GM18517 (cell line): ENCODE measurements at regions not wholly inside any gene's neighbourhood (a gene's known extent, or its start where the extent isn't known, plus 50 kb on each side); places are given as distances from the start of the nearest gene placed in this dataset.

Source experiments
- ATAC-seq: cut with Tn5 transposase; IDR thresholded peaks from one replicate; pipeline ENCODE4 v1.9.1; 2021; ENCODE audit warnings: mild to moderate bottlenecking, moderate library complexity; ENCODE audit not compliant: unreplicated experiment

DNA sequence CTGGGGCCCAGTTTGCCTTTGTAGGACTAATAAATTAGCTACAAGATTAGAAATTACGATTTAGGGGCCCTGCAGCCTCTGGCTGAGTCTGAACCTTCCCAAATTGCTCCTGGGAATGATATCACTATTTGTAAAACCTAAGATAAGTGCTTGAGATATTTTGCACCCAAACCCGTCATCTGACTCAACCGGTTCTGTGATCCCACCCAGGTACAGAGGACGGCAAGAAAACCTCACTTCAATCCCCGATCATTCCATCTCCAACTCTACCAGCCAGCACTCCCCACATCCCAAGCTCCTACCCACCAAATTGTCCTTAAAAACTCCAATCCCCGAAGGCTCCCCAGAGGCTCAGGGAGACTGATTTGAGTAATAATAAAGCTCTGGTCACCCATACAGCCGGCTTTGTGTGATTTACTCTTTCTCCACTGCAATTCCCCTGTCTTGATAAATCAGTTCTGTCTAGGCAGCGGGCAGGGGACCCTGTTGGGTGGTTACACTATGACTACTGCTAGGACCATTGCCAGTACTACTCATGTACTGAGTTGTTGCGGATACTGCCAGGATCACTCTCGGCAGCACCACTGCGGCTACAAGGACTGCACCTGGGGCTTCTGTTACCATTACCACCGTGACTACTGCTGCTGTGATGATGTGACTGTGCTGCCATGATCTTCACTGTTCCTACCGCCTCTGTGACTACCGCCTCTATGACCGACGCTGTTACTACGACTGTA lies 73.1 kb downstream of the IRF8 start:
- ATAC-seq = no peak

DNA sequence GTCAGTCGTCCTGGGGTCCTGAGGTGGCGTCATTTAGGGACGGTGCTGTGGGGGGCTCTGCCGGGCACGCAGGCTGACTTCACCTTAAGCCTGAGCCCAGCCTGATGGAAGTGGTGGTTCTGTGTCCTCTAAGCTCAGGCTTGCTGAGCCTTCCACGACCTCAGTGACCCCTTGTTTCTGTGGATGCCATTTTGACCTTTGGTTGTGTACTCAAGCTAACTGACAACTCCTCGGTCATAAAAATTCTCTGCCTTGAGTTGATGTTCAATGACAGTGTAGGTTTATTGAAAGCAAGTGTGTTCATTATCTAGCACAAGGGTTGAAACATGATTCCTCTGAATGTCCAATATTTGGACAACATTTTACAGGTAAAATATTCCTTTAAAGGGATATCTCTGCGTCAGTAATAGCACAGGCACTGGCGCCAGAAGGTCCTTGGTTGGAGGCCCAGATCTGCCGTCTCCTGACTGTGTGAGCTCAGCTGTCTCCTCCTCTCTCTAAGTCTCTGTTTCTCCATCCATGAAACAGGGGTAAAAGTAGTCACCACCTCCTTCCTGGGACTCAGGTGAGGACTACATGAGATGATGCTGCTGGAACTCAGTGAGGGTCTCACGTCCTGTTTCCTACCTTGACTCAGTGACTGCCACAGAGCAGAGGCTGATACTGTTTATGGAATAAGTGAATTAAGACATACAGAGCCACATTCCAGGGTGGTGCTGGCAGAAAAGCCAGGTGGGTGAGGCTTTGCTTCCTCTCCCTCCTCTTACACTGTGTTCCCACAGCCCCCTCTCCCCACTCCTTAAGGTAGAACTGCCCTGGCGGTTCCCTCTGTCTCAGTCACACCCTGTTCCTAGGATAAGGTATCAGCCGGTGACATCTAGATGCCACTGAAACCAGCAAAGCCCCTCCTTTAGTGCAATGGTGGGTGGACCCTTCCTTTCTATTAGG lies 75.7 kb downstream of the IRF8 start:
- no peak for ATAC-seq

DNA sequence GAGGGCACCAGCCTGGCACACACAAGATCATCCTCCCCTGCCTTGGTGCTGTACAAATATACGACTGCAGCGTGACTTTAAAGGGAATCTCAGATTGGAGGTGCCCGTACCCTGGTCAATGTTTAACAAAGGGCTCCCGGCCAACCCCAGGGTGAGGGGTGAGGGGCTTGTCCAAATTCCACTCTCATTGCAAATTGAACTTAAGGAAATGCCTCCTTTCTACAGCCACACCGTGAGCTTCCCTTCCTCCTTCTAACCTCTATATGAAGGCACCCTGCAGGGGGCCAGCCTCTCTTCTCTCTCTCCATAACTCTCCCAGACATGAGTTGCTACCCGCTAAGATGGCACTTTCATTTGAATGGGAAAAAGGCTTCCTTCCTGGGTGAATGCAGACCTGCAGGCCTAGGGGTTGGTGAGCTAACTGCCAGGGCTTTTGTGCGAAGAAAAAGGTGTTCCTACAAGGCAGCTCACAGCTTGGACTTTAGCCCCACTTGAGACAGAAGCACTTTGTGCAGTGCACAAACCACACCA lies 76.6 kb downstream of the IRF8 start:
- no peak for ATAC-seq

DNA sequence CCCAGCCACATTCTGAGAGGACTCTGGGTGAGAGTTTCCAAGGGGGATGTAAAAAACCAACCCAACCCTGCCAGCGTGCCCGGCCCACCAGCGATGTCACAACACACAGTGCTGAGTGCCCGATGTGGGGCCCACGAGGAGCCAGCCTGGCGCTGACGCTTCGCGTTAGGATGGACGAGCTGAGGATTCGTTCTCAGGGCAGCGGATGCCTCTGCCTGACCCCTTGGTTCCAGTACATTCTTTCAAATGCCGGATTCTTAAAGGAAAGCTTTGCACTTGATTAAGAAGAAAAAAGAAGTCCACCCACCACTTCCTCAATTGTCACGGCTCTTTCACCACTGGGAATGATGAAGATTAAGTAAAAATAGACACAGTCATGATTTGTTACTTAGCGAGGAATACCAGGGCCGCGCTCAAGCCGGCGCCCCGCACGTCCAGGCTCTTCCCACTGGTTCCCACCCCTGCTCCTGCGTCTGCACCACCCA lies 79.4 kb downstream of the IRF8 start:
- ATAC-seq = no peak

DNA sequence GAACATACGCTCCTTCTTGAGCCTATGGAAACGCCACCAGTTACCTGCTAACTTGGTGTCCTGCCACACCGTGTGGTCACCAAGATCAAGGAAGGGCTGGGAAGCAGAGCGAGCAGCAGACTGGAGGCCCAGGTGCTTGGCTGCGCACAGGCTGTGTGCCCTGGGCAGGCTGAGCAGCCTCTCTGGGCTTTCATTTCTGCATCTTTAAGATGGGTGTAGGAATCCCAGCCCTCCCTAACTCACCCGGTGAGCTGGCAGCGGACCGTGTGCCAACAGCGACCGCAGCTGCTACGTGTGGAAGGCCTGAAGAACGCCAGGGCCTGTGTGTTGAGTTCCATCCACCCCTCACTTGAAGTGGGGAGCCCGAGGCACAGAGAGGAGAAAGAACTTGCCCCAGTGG lies 80.0 kb downstream of the IRF8 start:
- ATAC-seq = no peak

DNA sequence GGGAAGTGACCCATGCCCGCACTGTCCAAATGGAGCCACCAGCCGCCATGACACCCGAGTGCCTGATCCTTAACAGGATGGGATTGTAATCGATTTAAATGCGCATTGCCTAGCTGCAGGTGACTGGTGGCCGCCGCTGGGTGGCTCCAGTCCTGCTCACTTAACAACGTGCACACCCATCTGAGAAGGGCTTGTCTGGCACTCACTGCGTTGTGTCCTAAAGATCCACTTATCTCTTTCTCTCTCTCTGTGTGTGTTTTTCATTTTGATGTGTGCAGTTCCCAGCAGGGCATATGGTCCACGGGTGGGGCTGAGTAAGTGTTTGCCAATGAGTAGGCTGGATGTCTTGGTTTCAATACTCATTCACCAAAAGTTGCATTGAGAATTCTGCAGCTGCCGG lies 80.6 kb downstream of the IRF8 start:
- ATAC-seq = no peak

DNA sequence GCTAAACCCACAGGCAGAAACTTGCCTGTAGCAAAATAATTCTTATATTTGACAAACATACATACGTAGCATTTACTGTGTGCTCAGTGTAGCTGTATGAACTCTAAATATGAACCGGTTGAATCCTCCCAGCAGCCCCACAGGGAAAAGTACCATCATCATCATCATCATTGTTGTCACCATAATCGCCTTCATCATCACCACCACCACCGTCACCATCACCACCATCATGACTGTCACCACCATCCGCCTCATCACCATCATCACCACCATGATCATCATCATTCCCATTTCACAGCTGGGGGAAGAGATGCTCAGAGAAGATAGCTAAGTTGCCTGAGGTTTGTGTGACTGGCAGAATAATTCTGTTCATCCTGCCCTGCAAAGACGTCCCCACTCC lies 81.7 kb downstream of the IRF8 start:
- ATAC-seq = no peak

DNA sequence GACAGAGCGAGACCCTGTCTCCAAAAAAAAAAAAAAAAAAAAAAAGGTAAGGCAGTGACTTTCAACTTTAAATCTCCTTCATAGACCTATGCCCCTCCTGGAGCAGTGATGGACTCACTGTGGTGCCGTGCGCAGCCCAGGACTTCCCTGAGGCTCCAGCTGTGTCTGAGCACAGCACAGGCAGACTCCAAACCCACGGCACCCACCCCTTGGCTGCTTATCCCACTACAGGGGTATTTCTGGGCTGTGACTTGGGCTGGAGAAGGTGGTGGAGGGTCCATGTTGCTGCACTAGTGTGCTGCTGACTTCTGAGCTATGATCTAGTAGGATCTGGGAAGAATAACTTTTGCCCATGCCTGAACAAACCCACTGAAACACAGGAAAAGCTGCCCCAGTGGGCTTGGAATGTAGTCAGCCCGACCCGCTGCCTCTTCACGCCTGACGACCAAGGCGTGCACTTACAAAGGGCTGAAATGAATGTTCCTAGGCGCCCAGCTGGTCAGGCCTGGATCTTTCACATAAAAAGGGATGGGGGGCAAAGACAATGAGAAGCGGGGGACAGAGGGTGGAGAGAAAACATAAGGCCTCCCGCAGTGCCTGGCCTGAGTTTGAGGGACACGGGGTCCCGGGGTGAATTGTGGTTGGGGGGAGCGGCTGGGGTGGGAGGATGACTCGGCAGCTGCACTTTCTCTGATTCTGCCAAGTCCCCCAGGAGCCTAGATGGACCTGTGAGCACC lies 83.0 kb downstream of the IRF8 start:
- no peak for ATAC-seq

DNA sequence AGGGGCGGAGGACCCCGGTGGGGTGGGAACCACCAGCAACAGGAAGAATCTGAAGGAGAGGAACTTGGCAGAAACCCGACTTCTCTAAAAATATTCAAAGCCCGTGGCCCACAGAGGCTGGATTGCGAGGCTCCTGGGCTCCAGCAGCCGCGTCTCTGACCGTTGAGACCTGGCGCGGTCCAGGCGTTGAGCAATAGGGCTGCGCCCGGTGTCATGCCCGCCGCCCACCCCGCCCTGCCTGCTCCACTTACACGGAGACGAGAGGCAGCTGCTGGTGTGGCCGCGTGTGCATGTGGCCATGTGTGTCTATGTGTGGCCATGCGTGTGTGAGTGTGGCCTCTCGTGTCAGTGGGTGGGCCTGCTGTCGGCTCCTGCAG lies 83.6 kb downstream of the IRF8 start:
- ATAC-seq = no peak

DNA sequence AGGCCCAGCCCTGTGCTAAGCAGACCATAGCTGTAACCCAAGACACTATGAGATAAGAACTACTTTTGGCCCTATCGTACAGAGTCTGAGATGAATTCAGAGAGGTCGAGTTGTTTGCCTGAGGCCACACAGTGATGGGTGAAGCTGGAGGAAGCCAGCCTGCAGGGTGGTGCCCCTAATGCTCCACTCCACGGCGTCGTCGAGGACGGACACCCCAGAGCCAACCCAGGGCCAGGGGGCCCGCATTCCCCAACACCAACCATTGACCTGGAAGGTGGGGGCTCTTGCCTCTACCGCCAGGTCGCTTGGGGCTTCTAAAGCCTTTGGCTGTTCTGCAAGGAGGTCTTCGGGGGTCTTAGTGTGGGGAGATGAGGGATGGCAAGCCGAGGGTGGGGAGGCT lies 84.1 kb downstream of the IRF8 start:
- no peak for ATAC-seq

DNA sequence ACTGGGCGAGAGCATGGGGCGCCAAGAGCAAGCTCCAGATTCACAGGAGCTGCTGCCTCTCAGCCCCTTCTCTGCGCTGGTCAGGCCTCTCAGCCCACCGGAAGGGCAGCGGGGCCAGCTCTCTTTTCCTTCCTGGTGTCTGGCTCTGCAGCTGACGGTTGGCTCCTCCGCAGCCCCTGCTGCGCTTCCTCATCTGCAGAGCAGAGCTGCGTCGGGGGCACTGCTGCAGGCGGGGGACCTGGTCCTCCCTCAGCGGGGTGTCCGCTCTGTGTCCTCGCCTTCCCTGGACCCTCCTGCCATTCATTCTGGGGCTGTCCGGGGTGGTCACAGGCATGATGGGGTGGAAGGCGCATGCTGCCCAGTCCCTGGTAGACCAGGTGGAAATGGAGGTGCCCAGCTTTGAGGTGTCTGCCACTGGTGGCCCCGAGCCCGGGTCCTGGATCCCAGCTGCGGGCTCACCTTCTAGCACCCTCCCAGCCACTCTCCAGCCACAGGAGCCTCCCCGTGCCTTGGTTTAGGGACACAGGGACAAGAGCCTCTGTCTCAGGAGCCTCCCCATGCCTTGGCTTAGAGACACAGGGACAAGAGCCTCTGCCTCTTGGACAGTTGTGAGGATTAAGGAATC lies 84.8 kb downstream of the IRF8 start:
- no peak for ATAC-seq

DNA sequence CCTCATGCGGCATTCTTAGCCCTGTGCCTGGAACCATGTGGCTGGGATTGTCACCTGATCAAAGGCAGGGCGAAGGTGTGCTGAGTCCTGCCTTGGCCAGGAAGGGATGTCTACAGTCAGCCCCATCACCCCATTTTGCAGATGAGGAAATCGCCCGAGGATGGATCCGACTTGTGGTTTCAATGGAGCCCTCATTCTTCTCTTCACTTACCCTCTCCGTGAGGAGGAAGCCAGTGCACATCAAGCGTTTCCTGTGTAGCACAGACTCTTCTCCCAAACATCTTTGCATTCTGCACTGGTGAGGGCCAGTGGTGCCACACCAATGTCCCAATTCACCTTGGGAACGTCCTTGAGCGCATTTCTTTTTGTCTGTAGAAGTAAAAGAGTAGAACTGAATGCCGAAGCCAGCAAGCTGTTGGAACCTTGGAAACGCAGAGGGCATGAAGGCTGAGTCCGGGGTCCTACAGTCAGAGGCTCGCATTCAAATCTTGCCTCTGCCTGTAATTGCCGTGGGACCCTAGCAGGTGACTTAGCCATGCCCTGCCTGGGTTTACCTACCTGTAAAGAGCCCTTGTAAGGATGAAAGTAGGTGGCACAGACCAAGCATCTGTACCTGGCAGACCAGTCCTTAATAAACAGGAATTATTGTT lies 85.4 kb downstream of the IRF8 start:
- ATAC-seq = no peak

DNA sequence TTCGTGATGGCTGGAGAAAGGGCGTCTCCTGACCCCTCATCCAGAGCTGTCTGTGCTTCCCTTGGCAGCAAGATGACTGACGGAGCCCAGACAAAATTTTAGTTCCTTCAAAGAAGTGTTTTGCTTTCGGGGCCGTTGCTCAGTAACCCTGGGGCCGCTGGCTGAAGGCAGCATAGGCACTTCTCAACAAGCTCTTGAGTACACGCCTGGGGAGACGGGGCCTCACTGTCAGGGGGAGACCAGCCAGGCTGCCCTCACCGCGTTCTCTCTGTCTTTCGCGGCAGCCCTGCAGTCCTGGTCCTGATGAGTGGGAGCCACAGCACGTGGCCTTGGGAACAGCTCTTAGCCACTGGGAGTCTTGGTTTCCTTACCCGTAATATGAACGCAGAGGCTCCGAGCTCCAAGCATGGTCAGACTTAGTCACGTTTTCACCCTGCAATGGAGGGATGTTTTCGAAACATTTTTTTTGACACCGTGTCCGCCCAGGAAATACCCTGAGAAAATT lies 86.0 kb downstream of the IRF8 start:
- no peak for ATAC-seq

DNA sequence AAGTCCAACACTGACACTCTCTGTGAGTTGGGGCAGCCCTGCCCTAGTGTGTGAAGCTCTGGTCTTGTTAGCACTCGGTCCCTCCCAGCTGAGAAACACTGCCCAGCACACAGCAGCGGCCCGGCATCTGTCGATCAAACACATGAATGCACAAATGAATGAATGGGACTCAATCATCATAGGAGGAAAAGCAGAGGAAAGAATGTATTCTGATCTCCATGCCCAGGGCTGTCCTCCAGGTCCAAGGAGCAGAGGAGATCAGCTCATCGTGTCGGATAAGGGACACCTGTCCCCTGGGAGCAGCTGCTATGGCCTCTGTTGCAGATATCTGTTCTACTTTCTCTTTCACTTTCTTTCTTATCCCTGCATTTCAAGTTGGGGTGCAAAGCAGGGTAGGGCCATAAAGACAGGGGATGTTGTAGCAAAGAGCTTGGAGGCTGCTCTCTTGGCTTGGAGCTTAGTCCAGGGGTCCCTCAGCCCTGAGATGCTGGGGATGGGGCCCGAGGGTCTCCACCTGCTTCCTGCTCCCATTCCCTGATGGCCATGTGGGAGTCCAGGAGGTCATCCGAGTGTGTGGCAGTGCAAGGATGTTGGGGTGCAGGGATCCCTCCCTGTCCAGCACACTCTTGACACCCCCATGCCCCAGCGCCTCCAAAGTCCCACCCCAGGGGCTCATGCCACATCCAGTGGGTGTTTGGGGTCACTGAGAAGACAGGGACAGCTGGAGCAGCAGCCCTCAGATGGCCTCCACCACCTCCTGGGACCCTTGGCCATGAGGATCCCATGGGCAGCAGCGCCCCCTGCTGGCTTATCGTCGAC lies 88.2 kb downstream of the IRF8 start:
- ATAC-seq = no peak

DNA sequence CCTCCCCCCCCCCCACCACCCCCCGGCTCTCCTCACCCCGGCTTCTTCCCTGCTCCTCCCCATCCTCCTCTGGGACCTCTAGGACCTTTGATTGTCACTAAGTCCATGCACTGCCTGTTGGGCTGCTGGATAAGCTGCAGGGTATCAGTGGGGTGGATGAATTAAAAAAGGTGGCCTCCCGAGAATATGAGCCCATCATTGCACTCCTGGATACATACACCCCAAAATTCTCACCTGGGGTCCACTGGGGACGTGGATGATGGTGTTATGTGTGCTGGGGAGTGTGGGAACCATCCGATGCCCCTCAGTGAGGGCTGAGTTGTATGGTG lies 88.8 kb downstream of the IRF8 start:
- no peak for ATAC-seq

DNA sequence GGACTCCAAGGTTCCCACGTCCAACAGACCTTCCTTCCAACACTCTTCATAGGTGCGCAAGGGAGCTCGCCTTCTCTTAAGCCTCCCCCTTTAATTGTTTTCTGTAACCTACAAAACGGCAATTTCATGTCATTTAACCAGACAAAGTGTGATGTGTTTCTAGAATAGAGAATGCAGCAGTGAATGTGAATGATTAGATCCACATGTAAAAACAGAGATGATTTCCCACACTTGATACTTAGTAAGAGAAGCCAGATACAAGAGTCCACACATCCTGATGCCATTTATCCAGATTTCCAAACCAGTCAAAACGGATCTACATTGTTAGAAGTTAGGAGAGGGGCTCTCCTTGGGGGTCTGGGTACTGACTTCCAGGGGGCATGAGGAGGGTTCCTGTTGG lies 89.3 kb downstream of the IRF8 start:
- ATAC-seq = no peak

DNA sequence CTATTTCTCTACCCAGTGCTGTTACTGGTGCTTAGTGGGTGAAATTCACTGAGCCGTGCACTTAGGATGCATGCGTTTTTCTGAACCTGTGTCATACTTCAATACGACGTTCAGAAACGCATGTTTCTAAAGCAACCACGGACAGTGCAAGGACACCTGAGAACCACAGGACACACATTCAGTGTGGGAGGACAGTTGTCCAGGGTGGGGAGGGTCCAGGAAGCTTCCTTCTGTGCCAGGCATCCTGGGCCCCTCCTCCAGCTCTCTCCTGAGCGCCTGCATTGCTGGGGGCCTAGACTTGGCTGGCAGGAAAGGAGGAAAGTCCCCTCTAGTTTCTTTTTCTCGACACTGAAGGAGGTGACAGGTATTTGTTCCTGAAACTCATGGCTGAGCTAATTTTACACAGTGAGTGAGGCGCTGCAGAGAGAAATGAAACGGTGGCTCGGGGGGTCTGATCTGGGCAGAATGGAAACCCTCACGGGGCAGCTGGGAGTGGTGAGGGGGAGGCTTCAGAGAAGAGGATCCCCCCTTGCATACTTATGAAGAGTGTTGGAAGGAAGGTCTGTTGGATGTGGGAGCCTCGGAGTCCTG lies 89.9 kb downstream of the IRF8 start:
- peak; percentile 54 for ATAC-seq

DNA sequence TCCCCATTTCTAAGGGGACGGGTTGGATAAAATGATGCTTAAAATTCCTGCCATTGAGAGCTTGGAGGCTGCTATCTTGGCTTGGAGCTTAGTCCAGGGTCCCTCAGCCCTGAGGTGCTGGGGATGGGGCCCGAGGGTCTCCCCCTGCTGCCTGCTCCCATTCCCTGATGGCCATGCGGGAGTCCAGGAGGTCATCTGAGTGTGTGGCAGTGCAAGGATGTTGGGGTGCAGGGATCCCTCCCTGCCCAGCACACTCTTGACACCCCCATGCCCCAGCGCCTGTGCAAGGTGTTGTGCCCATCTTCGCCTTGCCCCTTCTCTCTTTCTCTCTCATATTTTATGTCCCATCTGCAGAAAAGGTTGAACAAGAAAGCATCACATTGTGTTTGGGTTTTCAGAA lies 90.4 kb downstream of the IRF8 start:
- ATAC-seq = no peak
